BLaER1 treated with 17β-estradiol and CSF1 and Interleukin-3, amounts not matched to agents 10 nM and 100 nM (cell line): ENCODE measurements at regions not wholly inside any gene's neighbourhood (a gene's known extent, or its start where the extent isn't known, plus 50 kb on each side); places are given as distances from the start of the nearest gene placed in this dataset.
"Not testable (repeated sequence)": the region's sequence is repeated elsewhere in the genome, so short reads cannot be mapped to it uniquely, and the experiment has no call there.

Experiments
- H3K27ac ChIP-seq, 11 experiments: shearing (Covaris generic); formaldehyde crosslinking; 2 replicates each; pipeline ENCODE4 v1.8.1; 2022
- H3K27me3 ChIP-seq, 11 experiments: shearing (Covaris generic); formaldehyde crosslinking; 2 replicates each; pipeline ENCODE4 v1.8.1; 2022
- H3K36me3 ChIP-seq, 11 experiments: shearing (Covaris generic); formaldehyde crosslinking; 2 replicates each; pipeline ENCODE4 v1.8.1; 2022
- H3K4me1 ChIP-seq, 10 experiments: shearing (Covaris generic); formaldehyde crosslinking; 2 replicates each; pipeline ENCODE4 v1.8.1; 2022
- H3K4me2 ChIP-seq, 11 experiments: shearing (Covaris generic); formaldehyde crosslinking; 2 replicates each; pipeline ENCODE4 v1.8.1; 2022
- H3K4me3 ChIP-seq, 10 experiments: shearing (Covaris generic); formaldehyde crosslinking; 2 replicates each; pipeline ENCODE4 v1.8.1; 2022
- H3K9ac ChIP-seq, 11 experiments: shearing (Covaris generic); formaldehyde crosslinking; 2 replicates each; pipeline ENCODE4 v1.8.1; 2022
- H3K9me3 ChIP-seq, 11 experiments: shearing (Covaris generic); formaldehyde crosslinking; replicated peaks in 1 of 11; 2 replicates each; pipeline ENCODE4 v1.8.1; 2022
- H4K20me1 ChIP-seq, 11 experiments: shearing (Covaris generic); formaldehyde crosslinking; 2 replicates each; pipeline ENCODE4 v1.8.1; 2022
- Cebpa-rat ChIP-seq, 11 experiments: shearing (Covaris generic); IDR thresholded peaks; 2 replicates each; pipeline ENCODE4 v1.8.1; 2022

DNA sequence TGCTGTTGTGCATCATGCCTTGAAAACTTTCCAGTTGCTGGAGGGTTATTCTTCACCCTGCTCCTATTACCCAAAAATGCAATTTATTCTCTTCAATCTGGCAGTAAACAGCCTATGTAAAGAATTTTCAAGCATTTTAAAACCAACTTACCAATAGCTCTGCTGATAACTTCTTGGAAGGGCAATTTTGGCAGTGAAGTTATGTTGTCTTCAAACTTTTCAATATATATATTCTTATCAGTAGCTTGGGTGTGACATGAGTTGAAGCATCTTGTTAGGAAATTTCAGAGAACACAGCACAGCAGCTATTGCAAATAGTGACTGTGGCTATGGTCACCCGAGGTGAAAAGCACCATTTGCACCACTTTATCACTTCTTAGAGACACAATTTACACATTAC is 395.5 kb downstream of the STK39 start:
- H3K36me3 ChIP-seq, result no peaks in the 10 kb centered on the region
- 0 out of 22 replicates have a peak, but pooled peaks cover 0 to 7% (median 0%) of the 10 kb centered on the region in 11 experiments for H3K9me3 ChIP-seq
- H3K9ac ChIP-seq, result no peak overlapping the region
- no peaks in the 10 kb centered on the region for H4K20me1 ChIP-seq
- no peaks in the 10 kb centered on the region for H3K27me3 ChIP-seq
- TF ChIP-seq Cebpa-rat (IDR thresholded peaks at IDR 0.05), result no peak
- H3K27ac ChIP-seq, result no peak overlapping the region
- H3K4me1 ChIP-seq, result no peaks in the 10 kb centered on the region
- no peak overlapping the region for H3K4me3 ChIP-seq
- no peak overlapping the region for H3K4me2 ChIP-seq

DNA sequence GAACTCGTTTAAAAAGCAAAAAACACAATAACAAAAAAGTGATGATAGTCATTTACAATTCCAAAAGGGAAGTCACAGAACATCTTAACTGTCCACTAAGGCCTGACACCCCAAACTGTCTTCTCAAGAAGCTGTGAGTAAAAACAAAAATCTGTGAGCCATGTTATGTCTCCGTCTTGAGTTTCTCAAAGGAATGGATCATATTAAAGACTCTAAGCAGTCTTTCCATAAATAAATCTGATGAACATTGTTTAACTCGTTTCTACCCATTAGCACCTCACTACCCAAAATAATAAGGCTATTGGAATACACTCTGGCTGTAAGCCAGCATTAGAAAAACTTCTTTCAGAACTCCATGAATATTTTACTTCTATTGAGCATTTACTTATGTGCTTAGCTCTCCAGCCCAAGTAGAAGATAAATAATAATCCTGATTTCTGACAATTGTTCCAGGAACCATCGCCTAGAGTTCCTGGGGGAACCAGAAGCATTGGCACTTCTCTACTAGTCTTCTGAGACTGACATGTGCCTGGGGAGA is 396.0 kb downstream of the STK39 start:
- Histone ChIP-seq H3K9me3 (0 out of 22 replicates have a peak, but pooled peaks cover 0 to 7% (median 0%) of the 10 kb centered on the region in 11 experiments), H3K27me3 (no peaks in the 10 kb centered on the region), H3K4me3 (no peak overlapping the region), H4K20me1 (no peaks in the 10 kb centered on the region), H3K27ac (no peak overlapping the region), H3K4me1 (no peaks in the 10 kb centered on the region), H3K9ac (no peak overlapping the region), H3K36me3 (no peaks in the 10 kb centered on the region), H3K4me2 (no peak overlapping the region)
- TF ChIP-seq Cebpa-rat (IDR thresholded peaks at IDR 0.05), result no peak

DNA sequence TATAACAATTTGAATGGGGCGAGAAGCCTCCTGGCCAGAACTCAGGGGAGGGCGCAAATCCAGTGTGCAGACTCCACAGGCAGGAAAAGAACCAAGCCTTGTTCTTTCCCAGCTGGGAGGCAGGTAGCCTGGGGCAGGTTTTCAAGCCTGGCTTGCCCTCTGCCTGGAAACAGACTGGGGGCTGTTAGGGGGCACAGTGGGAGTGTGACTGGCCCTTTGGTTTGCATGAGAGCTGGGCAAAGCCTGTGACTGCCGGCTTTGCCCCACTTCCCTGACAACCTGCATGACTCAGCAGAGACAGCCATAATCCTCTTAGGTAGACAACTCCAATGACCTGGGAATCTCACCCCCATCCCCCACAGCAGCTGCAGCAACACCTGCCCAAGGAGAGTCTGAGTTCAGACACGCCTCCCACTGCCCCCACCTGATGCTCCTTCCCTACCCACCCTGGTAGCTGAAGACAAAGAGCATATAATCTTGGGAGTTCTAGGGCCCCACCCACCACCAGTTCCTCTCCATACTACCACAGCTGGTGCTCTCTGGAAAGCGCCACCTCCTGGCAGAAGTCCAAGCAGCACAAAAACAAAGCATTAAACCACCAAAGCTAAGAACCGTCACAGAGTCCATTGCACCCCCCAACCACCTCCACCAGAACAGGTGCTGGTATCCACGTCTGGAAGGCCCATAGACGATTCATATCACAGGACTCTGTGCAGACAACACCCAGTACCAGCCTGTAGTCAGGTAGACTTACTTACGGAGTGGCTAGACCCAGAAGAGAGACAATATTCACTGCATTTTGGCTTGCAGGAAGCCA is 402.5 kb downstream of the STK39 start:
- Histone ChIP-seq H3K9me3 (0 out of 22 replicates have a peak, but pooled peaks cover 0 to 7% (median 0%) of the 10 kb centered on the region in 11 experiments), H3K27ac (no peak overlapping the region), H3K36me3 (no peaks in the 10 kb centered on the region), H3K27me3 (no peaks in the 10 kb centered on the region), H4K20me1 (no peaks in the 10 kb centered on the region), H3K9ac (no peak overlapping the region), H3K4me1 (no peaks in the 10 kb centered on the region), H3K4me2 (no peak overlapping the region), H3K4me3 (no peak overlapping the region)
- no peak for TF ChIP-seq Cebpa-rat (IDR thresholded peaks at IDR 0.05)

DNA sequence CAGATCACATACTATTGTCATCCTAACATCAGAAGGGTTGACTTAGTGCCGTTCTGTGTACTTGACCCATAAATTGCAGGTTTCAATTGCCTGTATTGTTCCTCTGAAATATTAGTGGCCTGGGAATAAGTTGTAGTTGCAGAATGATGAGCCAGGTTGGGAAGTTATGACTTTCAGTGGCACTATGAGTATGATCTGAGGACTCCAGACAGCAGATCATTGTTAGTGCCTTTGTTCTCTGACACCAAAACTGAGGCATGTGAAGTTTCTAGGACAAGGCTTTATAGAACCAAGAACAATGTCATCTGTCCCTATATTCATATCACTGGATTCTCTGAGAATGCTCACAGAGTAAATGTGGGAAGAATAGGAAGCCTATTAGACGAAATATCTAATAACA is 403.7 kb downstream of the STK39 start:
- no peak overlapping the region for H3K4me2 ChIP-seq

DNA sequence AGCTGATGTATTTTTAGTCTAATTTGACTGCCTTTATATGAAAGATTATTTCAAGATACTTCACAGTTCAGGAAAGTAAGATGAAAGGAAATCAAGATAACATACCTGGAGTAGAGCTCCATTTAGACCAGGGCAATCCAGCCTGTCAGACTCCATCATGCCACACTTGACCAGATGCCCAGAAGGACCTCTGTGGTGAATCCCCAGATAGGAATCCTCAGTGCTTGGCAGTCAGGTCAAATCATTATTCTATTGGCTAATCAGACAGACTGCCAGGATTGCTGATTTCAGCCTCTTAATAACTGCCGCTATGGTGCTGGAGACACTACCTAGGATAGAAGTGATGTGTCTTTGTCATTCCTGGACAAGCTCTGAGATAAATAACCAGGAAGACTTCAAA is 404.2 kb downstream of the STK39 start:
- TF ChIP-seq Cebpa-rat (IDR thresholded peaks at IDR 0.05), result no peak
- Histone ChIP-seq H3K4me1 (no peaks in the 10 kb centered on the region), H3K4me3 (no peak overlapping the region), H3K4me2 (no peak overlapping the region), H3K36me3 (no peaks in the 10 kb centered on the region), H3K27me3 (no peaks in the 10 kb centered on the region), H3K9me3 (no peaks in the 10 kb centered on the region), H4K20me1 (no peaks in the 10 kb centered on the region), H3K9ac (no peak overlapping the region), H3K27ac (no peak overlapping the region)

More for the DNA sequence above, 403.7 kb downstream of the STK39 start:
- Histone ChIP-seq H3K4me1 (no peaks in the 10 kb centered on the region), H4K20me1 (no peaks in the 10 kb centered on the region), H3K36me3 (no peaks in the 10 kb centered on the region), H3K27me3 (no peaks in the 10 kb centered on the region), H3K4me3 (no peak overlapping the region), H3K27ac (no peak overlapping the region), H3K9me3 (no peaks in the 10 kb centered on the region), H3K9ac (no peak overlapping the region)
- no peak for TF ChIP-seq Cebpa-rat (IDR thresholded peaks at IDR 0.05)

DNA sequence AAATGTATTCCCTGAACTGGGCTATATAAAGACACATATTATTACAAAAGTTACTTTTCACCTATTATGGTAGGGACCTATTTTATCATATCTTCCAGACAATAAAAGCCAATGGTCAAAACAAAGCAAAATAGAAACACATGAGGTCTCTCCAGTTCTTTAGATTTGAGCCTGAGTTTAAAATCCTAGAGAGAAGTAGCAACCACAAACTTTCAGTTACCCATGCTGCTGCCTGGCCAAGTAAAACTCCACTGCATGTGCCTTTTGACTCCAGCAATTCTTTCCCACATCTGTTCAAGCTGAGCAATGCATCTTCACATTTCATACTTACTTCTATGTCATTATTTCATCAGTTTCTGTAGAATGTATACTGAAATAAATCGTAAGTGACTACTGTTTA is 405.3 kb downstream of the STK39 start:
- Histone ChIP-seq H3K4me1 (no peaks in the 10 kb centered on the region), H3K4me2 (no peak overlapping the region), H4K20me1 (no peaks in the 10 kb centered on the region), H3K27ac (no peak overlapping the region), H3K9me3 (no peaks in the 10 kb centered on the region), H3K9ac (no peak overlapping the region), H3K4me3 (no peak overlapping the region), H3K27me3 (no peaks in the 10 kb centered on the region), H3K36me3 (no peaks in the 10 kb centered on the region)
- no peak for TF ChIP-seq Cebpa-rat (IDR thresholded peaks at IDR 0.05)

DNA sequence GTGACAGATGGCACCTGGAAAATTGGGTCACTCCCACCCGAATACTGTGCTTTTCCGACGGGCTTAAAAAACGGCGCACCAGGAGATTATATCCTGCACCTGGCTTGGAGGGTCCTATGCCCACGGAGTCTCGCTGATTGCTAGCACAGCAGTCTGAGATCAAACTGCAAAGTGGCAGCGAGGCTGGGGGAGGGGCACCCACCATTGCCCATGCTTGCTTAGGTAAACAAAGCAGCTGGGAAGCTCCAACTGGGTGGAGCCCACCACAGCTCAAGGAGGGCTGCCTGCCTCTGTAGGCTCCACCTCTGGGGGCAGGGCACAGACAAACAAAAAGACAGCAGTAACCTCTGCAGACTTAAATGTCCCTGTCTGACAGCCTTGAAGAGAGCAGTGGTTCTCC is 412.1 kb downstream of the STK39 start:
- not testable (repeated sequence) for H3K27me3 ChIP-seq, H3K4me1 ChIP-seq, H3K9me3 ChIP-seq, H4K20me1 ChIP-seq, H3K4me2 ChIP-seq, H3K9ac ChIP-seq, H3K27ac ChIP-seq, H3K4me3 ChIP-seq, H3K36me3 ChIP-seq

DNA sequence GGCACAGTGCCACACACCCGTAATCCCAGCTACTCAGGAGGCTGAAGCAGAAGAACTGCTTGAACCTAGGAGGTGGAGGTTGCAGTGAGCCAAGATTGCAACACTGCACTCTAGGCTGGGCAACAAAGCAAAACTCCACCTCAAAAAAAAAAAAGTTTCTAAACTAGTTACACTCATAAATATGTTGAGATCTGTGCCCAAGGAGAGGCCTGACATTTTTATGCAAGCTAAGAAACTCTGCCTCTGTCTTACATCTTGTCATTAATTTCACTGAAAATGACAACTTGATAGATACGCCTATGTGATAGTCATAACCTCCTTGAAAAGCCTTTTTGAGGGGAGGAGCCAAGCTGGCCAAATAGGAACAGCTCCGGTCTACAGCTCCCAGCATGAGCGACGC is 412.7 kb downstream of the STK39 start:
- H3K4me2 ChIP-seq, result no peak overlapping the region
- no peak overlapping the region for H3K27ac ChIP-seq
- no peak for TF ChIP-seq Cebpa-rat (IDR thresholded peaks at IDR 0.05)
- H3K36me3 ChIP-seq, result no peaks in the 10 kb centered on the region
- no peaks in the 10 kb centered on the region for H4K20me1 ChIP-seq
- no peak overlapping the region for H3K9ac ChIP-seq
- no peaks in the 10 kb centered on the region; a peak in 1 of 22 replicates for H3K9me3 ChIP-seq
- H3K4me3 ChIP-seq, result no peak overlapping the region
- no peaks in the 10 kb centered on the region for H3K4me1 ChIP-seq
- H3K27me3 ChIP-seq, result no peaks in the 10 kb centered on the region

DNA sequence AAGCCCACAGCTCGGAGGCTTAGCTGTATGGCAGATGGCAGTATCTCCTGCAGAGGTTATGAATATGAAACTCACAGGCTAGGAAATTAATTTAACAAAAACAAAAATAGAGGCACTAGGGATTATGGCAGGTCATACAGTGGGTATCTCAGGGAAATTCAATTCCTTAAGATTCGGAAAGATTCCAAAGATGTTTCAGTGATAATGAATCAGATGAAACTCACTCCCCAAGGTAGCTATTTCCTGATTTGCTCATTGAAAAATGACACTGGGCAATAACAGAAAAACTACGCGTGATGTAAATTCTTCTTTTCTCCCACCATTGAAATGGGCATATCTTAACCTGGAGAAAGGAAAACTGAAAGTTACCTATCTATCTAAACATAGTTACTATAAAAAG is 414.1 kb downstream of the STK39 start:
- H3K9ac ChIP-seq, result no peak overlapping the region
- TF ChIP-seq Cebpa-rat (IDR thresholded peaks at IDR 0.05), result no peak
- no peak overlapping the region for H3K4me2 ChIP-seq

DNA sequence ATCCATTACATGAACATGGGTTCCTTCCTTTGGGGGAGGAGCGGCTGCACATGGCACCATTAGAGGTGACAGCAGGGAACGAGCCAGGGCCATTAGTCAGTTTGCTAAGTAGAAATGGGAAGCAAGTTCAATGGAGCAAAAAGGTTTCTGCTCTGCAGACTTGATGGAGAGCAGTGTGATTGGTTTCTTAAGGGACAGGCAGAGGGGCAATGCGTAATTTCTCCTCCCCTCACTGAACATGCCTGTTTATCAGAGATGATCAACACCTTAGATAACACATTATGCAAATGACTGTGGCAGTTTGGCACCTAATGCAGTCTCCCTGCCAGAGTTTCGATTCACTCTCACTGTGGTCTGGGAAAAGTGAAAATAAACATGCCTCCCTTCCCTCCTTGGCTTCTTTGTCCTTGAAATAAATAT is 414.5 kb downstream of the STK39 start:
- Histone ChIP-seq H3K4me2 (no peak overlapping the region), H3K4me1 (no peaks in the 10 kb centered on the region), H3K27ac (no peak overlapping the region), H3K36me3 (no peaks in the 10 kb centered on the region), H4K20me1 (no peaks in the 10 kb centered on the region), H3K27me3 (no peaks in the 10 kb centered on the region), H3K4me3 (no peak overlapping the region), H3K9me3 (no peaks in the 10 kb centered on the region; a peak in 1 of 22 replicates), H3K9ac (no peak overlapping the region)
- no peak for TF ChIP-seq Cebpa-rat (IDR thresholded peaks at IDR 0.05)

More for the DNA sequence above, 414.1 kb downstream of the STK39 start:
- H3K4me3 ChIP-seq, result no peak overlapping the region
- H3K36me3 ChIP-seq, result no peaks in the 10 kb centered on the region
- H3K4me1 ChIP-seq, result no peaks in the 10 kb centered on the region
- no peak overlapping the region for H3K27ac ChIP-seq
- H4K20me1 ChIP-seq, result no peaks in the 10 kb centered on the region
- no peaks in the 10 kb centered on the region; a peak in 1 of 22 replicates for H3K9me3 ChIP-seq
- H3K27me3 ChIP-seq, result no peaks in the 10 kb centered on the region
